ENCODE measurements at regions not wholly inside any gene's neighbourhood (a gene's known extent, or its start where the extent isn't known, plus 50 kb on each side); places are given as distances from the start of the nearest gene placed in this dataset.

DNA sequence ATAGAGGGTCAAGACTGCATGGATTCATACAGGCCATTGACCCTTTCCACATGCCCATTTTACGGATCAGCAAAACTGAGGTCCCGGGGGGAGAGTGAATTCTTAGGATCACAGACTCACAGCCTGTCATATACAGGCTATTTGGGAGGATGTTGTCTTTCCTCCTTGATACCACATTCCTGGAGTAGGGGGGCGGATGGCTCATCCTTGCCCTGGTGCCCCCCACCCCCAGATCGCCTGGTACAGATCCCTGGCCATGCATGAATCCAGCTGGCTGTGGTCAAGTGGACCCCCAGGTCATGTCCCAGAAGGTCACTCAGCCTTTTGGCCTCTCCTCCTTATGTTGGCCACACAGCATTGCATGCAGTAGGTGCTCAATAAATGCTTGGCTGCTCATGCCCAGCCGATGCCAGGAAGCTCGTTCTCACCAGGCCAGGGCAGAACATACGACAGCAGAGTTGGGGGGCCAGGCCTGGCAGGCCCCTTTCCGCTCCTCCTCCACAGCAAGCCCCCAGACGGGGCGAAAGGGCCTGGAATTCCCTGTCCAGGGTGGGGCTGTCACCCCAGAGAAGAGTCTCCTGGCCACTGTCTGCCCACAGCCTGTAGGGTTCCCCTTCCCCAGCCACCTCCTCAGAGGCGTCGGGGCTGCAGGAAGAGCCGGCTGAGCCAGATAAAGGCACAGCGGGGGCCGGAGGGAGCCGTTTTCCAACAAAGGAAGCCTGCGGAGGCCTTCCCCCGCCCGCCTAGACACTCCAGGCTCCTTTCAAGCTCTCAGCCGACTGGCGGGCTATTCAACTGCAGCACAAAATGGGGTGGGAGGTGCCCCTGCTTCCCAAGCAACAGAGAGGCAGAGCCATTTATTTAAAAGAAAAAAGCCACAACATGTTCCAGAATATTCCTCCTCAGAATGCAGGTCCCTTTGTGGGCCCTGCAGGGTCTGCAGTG lies 215.7 kb upstream of the CIBAR2 start:
- Histone ChIP-seq H2AFZ (ENCODE audit: low read depth) (no peak overlapping the region), H3K27ac (no peak overlapping the region), H3K36me3 (ENCODE audit: insufficient read depth) (no peaks in the 10 kb centered on the region), H3K4me3 (IDR thresholded peaks at IDR 0.05; ENCODE audit: insufficient read depth, low read depth, low read length) (no peak overlapping the region), H3K79me2 (ENCODE audit: insufficient read depth, low read depth) (no peaks in the 10 kb centered on the region), H4K20me1 (ENCODE audit: insufficient read depth) (no peaks in the 10 kb centered on the region), H3K4me1 (ENCODE audit: low read depth, poor library complexity, severe bottlenecking) (no peaks in the 10 kb centered on the region), H3K4me2 (no peak overlapping the region), H3K27me3 (ENCODE audit: insufficient read depth, low read depth) (peaks cover 77% of the 10 kb centered on the region), H3K9ac (no peak overlapping the region)
- TF ChIP-seq CTCF (conservative IDR thresholded peaks at IDR 0.05; ENCODE audit: low read depth, low read length): no peak

DNA sequence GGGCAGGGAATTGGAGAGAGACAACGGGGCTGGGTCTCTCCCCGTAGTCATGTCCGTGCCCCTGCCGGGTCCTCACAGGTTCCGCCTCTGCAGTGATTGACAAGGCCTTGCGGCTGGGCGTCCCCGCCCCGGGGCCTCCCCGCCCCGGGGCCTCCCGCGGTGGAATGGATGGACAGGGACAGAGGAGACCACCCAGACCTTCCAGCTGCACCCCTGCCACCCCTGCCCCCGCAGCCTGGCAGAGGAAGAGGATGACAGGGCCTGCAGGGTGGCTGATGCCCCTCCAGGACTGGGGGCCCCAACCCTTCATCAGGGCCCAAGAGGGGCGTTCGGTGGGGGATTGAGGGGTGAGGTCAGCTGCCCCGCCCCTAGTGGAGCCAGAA lies 216.4 kb upstream of the CIBAR2 start:
- no peaks in the 10 kb centered on the region for H3K36me3 ChIP-seq (ENCODE audit: insufficient read depth)
- H3K27ac ChIP-seq: no peak overlapping the region
- no peaks in the 10 kb centered on the region for H3K79me2 ChIP-seq (ENCODE audit: insufficient read depth, low read depth)
- no peak for TF ChIP-seq CTCF (conservative IDR thresholded peaks at IDR 0.05; ENCODE audit: low read depth, low read length)
- no peaks in the 10 kb centered on the region for H4K20me1 ChIP-seq (ENCODE audit: insufficient read depth)
- no peak overlapping the region for H2AFZ ChIP-seq (ENCODE audit: low read depth)
- no peak overlapping the region for H3K4me3 ChIP-seq (IDR thresholded peaks at IDR 0.05; ENCODE audit: insufficient read depth, low read depth, low read length)
- H3K4me2 ChIP-seq: no peak overlapping the region
- H3K4me1 ChIP-seq (ENCODE audit: low read depth, poor library complexity, severe bottlenecking): no peaks in the 10 kb centered on the region
- no peak overlapping the region for H3K9ac ChIP-seq
- peaks cover 78% of the 10 kb centered on the region for H3K27me3 ChIP-seq (ENCODE audit: insufficient read depth, low read depth)

GRCh38 chr16:85329059-85329812 lies 217.0 kb upstream of the CIBAR2 start:
- H3K4me3 ChIP-seq (IDR thresholded peaks at IDR 0.05; ENCODE audit: insufficient read depth, low read depth, low read length): no peak overlapping the region
- no peaks in the 10 kb centered on the region for H4K20me1 ChIP-seq (ENCODE audit: insufficient read depth)
- H3K36me3 ChIP-seq (ENCODE audit: insufficient read depth): no peaks in the 10 kb centered on the region
- no peak overlapping the region for H3K9ac ChIP-seq
- H3K4me2 ChIP-seq: no peak overlapping the region
- H3K4me1 ChIP-seq (ENCODE audit: low read depth, poor library complexity, severe bottlenecking): no peaks in the 10 kb centered on the region
- peaks cover 78% of the 10 kb centered on the region for H3K27me3 ChIP-seq (ENCODE audit: insufficient read depth, low read depth)
- H3K79me2 ChIP-seq (ENCODE audit: insufficient read depth, low read depth): no peaks in the 10 kb centered on the region
- TF ChIP-seq CTCF (conservative IDR thresholded peaks at IDR 0.05; ENCODE audit: low read depth, low read length): no peak
- H2AFZ ChIP-seq (ENCODE audit: low read depth): no peak overlapping the region
- H3K27ac ChIP-seq: no peak overlapping the region

DNA sequence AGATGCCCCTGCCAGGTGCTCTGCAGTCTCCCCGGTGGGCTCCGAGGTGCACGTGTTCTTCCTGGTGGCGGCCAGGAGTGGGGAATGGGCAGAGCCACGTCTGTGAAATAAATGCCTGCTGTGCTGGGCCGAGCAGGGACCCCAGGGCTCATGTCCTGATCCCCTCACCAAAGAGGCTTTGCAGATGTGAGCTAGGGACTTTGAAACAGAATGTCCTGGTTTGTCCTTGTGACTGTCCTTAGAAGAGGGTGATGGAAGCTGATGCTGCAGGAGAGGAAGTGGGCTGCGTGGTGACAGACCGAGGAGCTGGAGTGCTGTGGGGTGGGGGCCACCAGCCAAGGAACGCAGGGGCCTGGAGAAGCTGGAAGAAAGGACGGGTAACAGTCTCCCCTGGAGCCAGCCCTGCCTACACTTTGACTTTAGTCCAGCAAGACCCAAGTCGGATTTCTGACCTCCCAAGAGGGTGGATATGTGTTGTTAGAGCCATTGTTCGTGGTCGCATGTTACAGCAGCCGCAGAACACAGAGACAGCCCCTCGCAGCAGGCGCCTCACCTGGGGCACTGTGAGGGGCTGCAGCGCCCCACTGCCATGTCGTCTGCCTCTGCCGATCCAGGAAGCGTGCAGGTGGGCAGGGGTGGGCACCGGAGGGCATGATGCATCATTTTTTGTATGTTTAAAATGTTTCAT lies 217.9 kb upstream of the CIBAR2 start:
- Histone ChIP-seq H3K4me2 (no peak overlapping the region), H3K9ac (no peak overlapping the region), H4K20me1 (ENCODE audit: insufficient read depth) (no peaks in the 10 kb centered on the region), H2AFZ (ENCODE audit: low read depth) (no peak overlapping the region), H3K79me2 (ENCODE audit: insufficient read depth, low read depth) (no peaks in the 10 kb centered on the region), H3K4me1 (ENCODE audit: low read depth, poor library complexity, severe bottlenecking) (no peaks in the 10 kb centered on the region), H3K27me3 (ENCODE audit: insufficient read depth, low read depth) (peaks cover 77% of the 10 kb centered on the region), H3K36me3 (ENCODE audit: insufficient read depth) (no peaks in the 10 kb centered on the region), H3K27ac (no peak overlapping the region), H3K4me3 (IDR thresholded peaks at IDR 0.05; ENCODE audit: insufficient read depth, low read depth, low read length) (no peak overlapping the region)
- no peak for TF ChIP-seq CTCF (conservative IDR thresholded peaks at IDR 0.05; ENCODE audit: low read depth, low read length)

All from KMS-11 (cell line).